ENCODE measurements at regions not wholly inside any gene's neighbourhood (a gene's known extent, or its start where the extent isn't known, plus 50 kb on each side); places are given as distances from the start of the nearest gene placed in this dataset.

GRCh38 chr15:92320012-92320699 lies 73.5 kb upstream of the ST8SIA2 start:
- intact Hi-C loops (cut with micrococcal nuclease): no loop called here
- BruUV-seq (replicated peaks): no TSS peak
- in situ Hi-C loops (cut with MboI; ENCODE audit: low sequenced_read_pairs): no loop called here

More at GRCh38 chr15:92320012-92320699, 73.5 kb upstream of the ST8SIA2 start:
- no peak overlapping the region for H2BK5ac ChIP-seq (ENCODE audit: low read depth, low read length, poor library complexity, severe bottlenecking)
- H2BK120ac ChIP-seq (ENCODE audit: low read depth, low read length): no peak overlapping the region
- H4K8ac ChIP-seq (ENCODE audit: low read depth in 2 of 2, low read length in 2 of 2): no peak overlapping the region
- no peak overlapping the region for H3K4me2 ChIP-seq (ENCODE audit: low read depth, low read length)
- no peak for DNase-seq
- H3K4ac ChIP-seq (ENCODE audit: low read depth, low read length): no peak overlapping the region
- no peak overlapping the region for H3K27ac ChIP-seq (ENCODE audit: insufficient read depth, low read length)
- no peak for ATAC-seq (ENCODE audit: low read depth)
- H4K5ac ChIP-seq (ENCODE audit: low read depth, low read length): no peak overlapping the region
- no peak overlapping the region for H2AK9ac ChIP-seq (replicated peaks; ENCODE audit: low read depth, low read length, poor library complexity)
- H3K14ac ChIP-seq (replicated peaks; ENCODE audit: low read depth, low read length): no peak overlapping the region
- POLR2A ChIA-PET (ENCODE audit: unreplicated experiment): no interaction called here
- peaks cover 4% of the 10 kb centered on the region; the same call in 1 of the 2 replicates for H3K9me3 ChIP-seq (ENCODE audit: control insufficient read depth, insufficient read depth, low read length)
- no peaks in the 10 kb centered on the region for H3K79me1 ChIP-seq (ENCODE audit: low read depth in 1 of 2, low read length in 2 of 2)
- no peaks in the 10 kb centered on the region for H3K27me3 ChIP-seq (ENCODE audit: control insufficient read depth, insufficient read depth, low read length)
- no peak overlapping the region for H3K9ac ChIP-seq (ENCODE audit: low read depth, low read length)
- H2AFZ ChIP-seq (replicated peaks; ENCODE audit: low read length, poor library complexity): no peak overlapping the region
- no peak overlapping the region for H4K91ac ChIP-seq (ENCODE audit: insufficient read depth, low read depth, low read length)
- no peaks in the 10 kb centered on the region for H3K4me1 ChIP-seq (ENCODE audit: control insufficient read depth, insufficient read depth, low read length)
- no peak overlapping the region for H3K18ac ChIP-seq (ENCODE audit: low read depth, low read length)
- no peak overlapping the region for H3K23ac ChIP-seq (ENCODE audit: low read depth, low read length)
- H3K36me3 ChIP-seq (ENCODE audit: control insufficient read depth, insufficient read depth, low read length): no peaks in the 10 kb centered on the region
- no peak overlapping the region for H2BK20ac ChIP-seq (ENCODE audit: low read depth, low read length)
- no peak overlapping the region for H3K56ac ChIP-seq (ENCODE audit: extremely low read depth, insufficient read depth, low read length)
- no peak for TF ChIP-seq RAD21 (IDR thresholded peaks at IDR 0.05; ENCODE audit: low read length)
- TF ChIP-seq FOS (IDR thresholded peaks at IDR 0.05; ENCODE audit: low read depth, low read length): no peak
- TF ChIP-seq NFE2L2 (IDR thresholded peaks at IDR 0.05; ENCODE audit: low read depth, low read length): no peak
- TF ChIP-seq, protein P1, sequence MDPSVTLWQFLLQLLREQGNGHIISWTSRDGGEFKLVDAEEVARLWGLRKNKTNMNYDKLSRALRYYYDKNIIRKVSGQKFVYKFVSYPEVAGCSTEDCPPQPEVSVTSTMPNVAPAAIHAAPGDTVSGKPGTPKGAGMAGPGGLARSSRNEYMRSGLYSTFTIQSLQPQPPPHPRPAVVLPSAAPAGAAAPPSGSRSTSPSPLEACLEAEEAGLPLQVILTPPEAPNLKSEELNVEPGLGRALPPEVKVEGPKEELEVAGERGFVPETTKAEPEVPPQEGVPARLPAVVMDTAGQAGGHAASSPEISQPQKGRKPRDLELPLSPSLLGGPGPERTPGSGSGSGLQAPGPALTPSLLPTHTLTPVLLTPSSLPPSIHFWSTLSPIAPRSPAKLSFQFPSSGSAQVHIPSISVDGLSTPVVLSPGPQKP (IDR thresholded peaks at IDR 0.05; ENCODE audit: borderline replicate concordance, low read depth, low read length): no peak
- TF ChIP-seq BHLHE40 (IDR thresholded peaks at IDR 0.05; ENCODE audit: low read depth, low read length): no peak
- H4K20me1 ChIP-seq (ENCODE audit: insufficient read depth, low read length): no peaks in the 10 kb centered on the region
- H2AK5ac ChIP-seq (ENCODE audit: low read depth, low read length): no peak overlapping the region
- H3K9me1 ChIP-seq (ENCODE audit: insufficient read depth, low read length): no peaks in the 10 kb centered on the region
- H3K4me3 ChIP-seq (ENCODE audit: insufficient read depth, low read depth, low read length): no peak overlapping the region
- no peak overlapping the region for H2BK15ac ChIP-seq (ENCODE audit: low read depth, low read length)
- WGBS, 2 experiments (ENCODE audit: extremely low coverage in 2 of 2, insufficient read length in 1 of 2): 29% methylated on average over 1 of the region's 6 CpGs; no CpG with 5 or more reads in 1 of the 2 experiments
- dilution Hi-C loops (cut with HindIII; ENCODE audit: low sequenced_read_pairs, unreplicated experiment): no loop called here
- CTCF ChIA-PET: no interaction called here

All from IMR-90 (cell line).